IPS DF 4.7 (cell line): ENCODE measurements at regions not wholly inside any gene's neighbourhood (a gene's known extent, or its start where the extent isn't known, plus 50 kb on each side); places are given as distances from the start of the nearest gene placed in this dataset.

Source experiments
- DNase-seq: peaks from one replicate; pipeline ENCODE4 v3.0.0-alpha.2; 2013; ENCODE audit warnings: low spot score; ENCODE audit errors: extremely low read depth

DNA sequence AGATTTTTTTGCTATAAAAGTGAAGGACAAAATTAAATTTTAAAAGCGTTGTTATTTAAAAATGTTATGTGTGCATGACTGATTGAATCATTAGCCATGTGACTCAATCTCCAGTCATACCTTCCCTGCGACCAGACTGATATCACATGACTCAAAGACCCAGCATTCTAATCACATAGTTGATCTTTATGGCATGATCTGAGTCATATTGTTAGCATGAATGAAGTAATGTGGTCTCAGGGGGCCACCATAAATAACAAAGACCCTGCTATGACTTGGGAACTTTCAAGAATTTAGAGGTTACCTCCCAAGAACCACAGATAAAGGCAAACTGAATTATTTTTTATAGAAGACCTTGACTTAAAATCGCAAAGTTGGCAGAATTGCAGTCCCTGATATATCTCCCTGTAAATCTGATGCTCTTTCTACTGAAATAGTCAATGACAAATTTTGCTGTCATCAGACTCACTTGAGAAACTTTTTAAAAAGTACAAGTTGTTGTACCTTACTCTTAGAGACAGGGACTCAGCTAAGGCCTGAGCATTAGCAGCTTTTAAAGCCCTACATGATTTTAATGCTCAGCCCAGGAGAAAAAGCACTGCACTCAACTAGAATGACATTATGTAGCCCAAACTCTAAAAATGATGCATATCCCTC lies 717.3 kb downstream of the XPNPEP1 start:
- DNase-seq = no peak

DNA sequence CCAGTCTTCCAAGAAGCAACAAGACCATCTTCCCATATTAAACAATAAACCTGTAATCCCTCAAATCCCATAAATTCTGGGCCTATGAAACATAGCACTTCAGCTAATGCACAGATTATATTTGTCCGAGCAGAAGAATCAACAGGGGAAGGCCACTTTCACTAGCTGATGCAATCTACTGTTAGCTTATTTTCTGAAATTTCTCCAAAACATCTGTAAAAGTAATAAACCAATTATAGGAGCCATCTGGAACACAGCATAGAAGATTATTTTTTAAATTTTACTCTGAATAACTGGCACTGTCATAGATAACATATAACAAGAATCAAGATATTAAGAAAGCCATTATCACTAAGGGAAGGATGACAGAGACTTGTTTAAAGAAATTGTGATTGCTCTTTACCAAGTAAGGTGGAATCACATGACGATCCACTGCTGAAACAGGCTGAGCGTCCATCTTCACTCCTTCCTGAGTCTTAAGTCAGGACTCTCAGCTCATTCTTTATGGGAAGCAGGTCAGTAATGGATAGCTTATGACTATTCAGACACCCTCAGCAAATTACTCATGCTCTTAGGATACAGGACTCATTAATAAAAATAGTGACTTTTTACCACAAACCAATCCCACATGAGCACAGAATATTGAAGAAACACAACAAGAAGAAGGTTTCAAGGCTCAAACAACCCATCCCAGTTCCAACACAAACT lies 719.5 kb downstream of the XPNPEP1 start:
- no peak for DNase-seq

DNA sequence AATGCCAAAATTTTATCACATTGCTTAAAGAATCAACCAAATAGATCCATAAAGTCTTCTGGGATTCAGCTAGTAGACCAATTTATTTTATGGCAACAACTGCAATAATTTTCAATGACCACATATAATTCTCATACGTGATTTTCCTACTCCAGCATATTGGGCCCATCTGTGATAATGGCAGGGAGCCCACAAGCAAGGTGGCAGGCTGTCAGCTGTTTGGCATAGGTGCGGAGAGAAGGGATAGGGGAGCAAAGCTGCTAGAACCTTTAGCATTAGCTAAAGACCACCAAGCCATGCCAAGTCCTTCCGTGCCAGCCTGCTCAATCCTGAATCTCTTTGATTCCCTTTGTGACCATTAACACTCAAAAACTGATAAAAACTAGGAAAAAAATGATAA lies 721.2 kb downstream of the XPNPEP1 start:
- no peak for DNase-seq

GRCh38 chr10:109200646-109201045 lies 722.7 kb downstream of the XPNPEP1 start:
- DNase-seq = no peak

- no peak for DNase-seq
Measured at GRCh38 chr10:109191823-109192222, 731.5 kb downstream of the XPNPEP1 start.

DNA sequence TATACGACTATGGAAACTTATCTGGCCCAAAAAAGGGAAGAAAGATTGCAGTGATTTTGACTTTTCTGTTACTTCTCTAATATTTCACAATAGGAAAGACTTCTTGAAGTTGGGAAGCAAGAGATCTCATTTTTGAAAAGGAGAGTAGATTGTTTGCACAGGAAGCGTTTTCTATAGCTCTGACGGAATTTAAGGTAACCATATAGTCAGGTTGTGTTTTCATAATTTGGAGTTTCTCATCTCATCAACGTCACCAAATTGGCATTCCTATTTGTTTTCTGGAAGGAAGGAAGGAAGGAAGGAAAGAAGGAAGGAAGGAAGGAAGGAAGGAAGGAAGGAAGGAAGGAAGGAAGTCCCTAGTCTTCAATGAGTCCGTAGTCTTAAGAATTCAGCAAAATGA lies 732.0 kb downstream of the XPNPEP1 start:
- no peak for DNase-seq

GRCh38 chr10:109187677-109188076 lies 735.6 kb downstream of the XPNPEP1 start:
- no peak for DNase-seq

DNA sequence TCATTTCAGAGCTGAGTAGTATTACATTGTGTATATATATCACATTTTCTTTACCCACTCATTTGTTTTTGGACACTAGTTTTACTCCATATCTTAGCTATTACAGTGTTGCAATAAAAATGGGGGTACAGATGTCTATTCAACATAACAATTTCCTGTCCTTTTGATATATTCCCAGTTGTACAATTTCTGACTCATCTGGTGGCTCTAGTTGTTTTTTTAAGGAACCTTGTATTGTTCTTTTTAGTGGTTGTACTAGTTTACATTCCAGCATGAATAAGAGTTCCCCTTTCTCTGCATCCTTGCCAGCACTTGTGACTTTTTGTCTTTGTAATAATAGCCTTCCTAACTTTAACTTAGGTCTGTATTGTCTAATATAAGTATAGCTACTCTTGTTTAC lies 739.9 kb downstream of the XPNPEP1 start:
- no peak for DNase-seq

- DNase-seq = no peak
Measured at GRCh38 chr10:109178591-109178990, 744.7 kb downstream of the XPNPEP1 start.

DNA sequence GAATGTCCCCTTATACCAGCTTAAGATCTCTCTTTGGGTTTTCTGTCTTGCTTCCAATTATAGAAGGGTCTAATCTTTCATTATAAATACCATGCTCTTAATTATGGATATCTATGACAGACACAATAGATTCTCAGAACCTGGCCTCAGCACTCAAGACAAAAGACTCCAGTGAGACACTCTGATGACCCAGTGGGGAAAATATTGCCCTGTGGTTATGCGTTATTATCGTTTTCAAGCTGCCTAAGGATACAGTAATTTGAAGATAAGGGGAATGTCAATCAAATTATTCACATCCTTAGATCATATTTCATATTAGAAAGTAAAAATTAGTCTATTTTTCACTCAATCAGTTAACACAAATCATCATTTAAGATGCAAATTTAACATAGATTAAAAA lies 748.8 kb downstream of the XPNPEP1 start:
- no peak for DNase-seq

DNA sequence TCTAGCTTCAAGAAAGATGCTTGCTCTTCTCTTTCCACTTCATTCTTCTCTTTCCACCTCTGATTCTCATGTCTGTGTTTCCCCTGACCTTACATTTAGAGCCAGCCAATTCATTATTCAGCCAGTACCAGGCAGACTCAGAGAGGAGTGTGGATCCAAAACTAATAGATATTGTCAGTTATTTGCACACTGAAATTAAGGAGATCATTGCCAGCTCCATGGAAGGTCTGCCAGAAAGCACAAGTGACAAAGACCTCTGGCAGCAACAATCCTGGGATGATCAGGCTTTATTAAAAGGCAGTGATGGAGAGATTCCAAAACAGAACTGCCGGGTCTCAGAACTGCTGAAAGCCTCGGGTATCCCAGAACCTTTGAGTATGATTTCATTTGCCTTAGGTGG lies 749.4 kb downstream of the XPNPEP1 start:
- DNase-seq = no peak

DNA sequence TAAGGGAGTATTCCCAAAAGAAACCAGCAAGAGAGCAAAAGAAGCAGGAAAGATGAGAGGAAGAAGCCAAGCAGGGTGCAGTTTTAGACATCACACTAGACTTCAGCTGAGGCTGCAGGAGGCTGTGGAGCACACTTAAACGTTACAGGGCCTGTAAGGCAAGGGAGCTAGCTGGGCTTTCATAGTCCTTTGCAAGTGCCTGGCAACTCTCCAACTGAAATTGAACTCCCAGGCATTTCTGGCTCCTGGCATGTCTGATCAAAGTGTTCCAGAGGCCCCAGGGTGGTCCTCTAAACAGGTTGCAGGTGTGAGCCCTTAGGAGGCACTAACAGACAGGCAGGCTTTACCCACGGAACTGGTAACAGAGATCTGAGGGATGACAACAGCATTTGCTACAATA lies 750.2 kb downstream of the XPNPEP1 start:
- no peak for DNase-seq

DNA sequence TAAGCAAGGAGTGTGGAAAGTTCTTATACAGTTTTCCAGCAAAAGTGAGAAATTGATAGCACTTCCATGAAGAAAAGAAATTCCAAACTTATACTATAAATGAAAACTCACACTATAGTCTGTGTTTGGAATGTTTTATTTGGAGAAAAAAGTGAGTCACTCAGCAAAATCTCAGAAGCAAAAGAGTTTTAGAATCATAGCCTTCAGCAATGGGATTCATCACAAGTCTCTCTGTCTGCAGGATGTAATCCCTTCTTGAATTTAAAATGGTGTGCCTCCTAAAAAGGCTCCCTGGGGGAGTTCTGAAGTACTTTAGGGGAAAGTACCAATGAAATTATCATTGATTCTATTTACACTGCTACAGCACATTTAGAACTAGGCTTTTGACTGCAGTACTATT lies 756.4 kb downstream of the XPNPEP1 start:
- DNase-seq = no peak

DNA sequence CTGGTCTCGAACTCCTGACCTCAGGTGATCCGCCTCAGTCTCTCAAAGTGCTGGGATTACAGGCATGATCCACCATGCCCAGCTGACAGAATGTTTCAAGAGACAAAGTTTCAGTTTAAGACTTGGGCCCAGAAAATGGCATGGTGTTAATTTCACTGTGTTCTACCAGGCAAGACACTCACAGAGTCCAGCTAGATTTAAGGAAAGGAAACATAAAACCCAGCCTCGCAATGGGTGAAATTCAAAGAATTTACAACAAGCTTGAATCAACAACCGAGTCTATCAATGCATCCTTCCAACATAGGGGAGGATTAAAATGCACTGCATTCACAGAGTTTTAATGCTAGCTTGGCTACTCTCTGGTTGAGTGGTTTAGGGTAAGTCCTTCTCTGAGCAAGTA lies 764.0 kb downstream of the XPNPEP1 start:
- no peak for DNase-seq

DNA sequence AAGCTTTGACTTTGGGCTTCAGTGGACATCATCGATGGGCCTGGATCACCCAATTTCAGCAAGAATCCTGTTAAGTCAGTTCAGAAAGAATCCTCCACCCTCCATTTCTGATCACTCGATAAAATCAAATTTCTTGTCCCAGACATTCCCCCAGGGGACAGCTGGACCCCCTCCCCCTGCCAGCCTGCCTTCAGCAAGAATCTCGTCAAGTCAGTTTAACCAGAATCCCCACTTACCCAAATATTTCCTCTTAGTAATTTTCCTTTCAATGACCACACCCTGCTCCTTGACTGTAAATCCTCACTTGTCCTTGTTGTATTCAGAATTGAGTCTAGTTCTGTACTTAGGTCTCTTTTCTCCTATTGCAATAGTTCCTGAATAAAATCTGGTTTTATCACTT lies 766.9 kb downstream of the XPNPEP1 start:
- DNase-seq = no peak

DNA sequence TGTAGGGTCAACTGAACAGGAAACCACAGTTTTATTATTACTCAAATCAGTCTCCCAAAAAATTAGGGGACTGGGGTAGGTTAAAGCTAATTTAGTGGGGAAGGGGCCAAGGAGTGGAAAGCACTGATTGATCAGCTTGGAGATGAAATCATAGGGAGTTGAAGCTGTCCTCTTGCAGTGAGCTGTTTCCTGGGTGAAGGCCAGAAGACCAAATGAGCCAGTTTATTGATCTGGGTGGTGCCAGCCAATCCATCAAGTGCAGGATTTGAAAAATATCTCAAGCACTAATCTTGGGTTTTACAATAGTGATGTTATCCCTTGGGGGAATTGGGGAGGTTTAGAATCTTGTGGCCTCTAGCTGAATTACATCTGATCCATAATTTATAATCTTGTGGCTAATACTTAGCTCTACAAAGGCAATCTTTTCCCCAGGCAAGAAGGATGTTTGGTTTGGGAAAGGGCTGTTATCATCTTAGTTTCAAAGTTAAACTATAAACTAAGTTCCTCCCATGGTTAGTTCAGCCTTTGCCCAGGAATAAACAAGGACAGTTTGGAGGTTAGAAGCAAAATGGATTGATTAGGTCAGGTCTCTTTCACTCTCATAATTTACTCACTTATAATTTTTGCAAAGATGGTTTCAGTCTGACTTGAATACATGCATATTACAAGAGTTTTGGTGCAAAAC lies 773.5 kb downstream of the XPNPEP1 start:
- DNase-seq = no peak

DNA sequence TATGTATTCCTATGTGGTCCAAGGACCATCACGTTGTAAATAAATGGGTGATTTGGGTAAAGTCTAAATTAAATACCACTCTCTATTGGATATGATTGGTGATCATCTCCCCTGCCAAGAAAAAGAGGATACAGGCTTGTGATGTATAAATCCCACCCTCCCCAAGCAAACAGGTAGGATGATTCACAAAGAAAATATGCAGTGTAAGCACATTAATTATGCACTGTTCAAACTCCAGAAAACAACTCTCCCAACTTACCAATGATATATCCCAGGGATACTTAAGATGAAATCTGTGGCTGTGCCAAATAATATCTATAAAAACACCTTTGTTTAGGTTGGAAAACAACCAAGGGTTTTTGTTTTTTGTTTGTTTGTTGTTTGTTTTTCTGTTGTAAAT lies 795.9 kb downstream of the XPNPEP1 start:
- DNase-seq = no peak

GRCh38 chr10:109126541-109126940 lies 796.8 kb downstream of the XPNPEP1 start:
- DNase-seq = no peak

DNA sequence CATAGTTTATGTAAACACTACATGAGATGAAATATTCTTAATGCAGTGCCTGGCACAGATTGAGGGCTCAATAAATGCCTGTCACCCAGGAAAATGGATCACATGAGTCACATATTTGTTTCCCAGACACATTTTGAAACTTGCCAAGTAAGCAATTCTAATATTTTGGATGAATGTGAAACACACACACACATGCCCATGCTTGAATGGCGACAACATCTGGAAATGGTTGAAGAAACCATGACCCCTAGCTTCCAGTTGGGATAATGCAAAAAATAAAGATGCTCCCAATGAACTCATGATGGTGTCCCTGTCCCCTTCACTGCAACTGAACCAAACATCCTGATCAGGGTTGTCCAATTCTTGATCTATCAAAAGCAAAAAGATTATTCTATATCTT lies 797.3 kb downstream of the XPNPEP1 start:
- DNase-seq = no peak

- DNase-seq = no peak
Measured at GRCh38 chr10:109115179-109115578, 808.1 kb downstream of the XPNPEP1 start.

GRCh38 chr10:109114579-109114978 lies 808.7 kb downstream of the XPNPEP1 start:
- no peak for DNase-seq

GRCh38 chr10:109106604-109107003 lies 816.7 kb downstream of the XPNPEP1 start:
- no peak for DNase-seq

- no peak for DNase-seq
Measured at GRCh38 chr10:109105725-109106124, 817.6 kb downstream of the XPNPEP1 start.
